ENCODE measurements at regions not wholly inside any gene's neighbourhood (a gene's known extent, or its start where the extent isn't known, plus 50 kb on each side); places are given as distances from the start of the nearest gene placed in this dataset.

- Mint-ChIP-seq H3K27me3 (no peaks in the 10 kb centered on the region), H3K36me3 (no peaks in the 10 kb centered on the region), H3K27ac (no peak overlapping the region), H3K9me3 (no peaks in the 10 kb centered on the region), H3K4me1 (no peaks in the 10 kb centered on the region), H3K4me3 (no peak overlapping the region)
- no peak for DNase-seq (ENCODE audit: low spot score in 2 of 2)
- ATAC-seq (ENCODE audit: low read depth), result no peak
Measured at GRCh38 chr5:19352120-19352519, 635.9 kb downstream of the CDH18 start.

- no peak for DNase-seq (ENCODE audit: low spot score in 2 of 2)
- Mint-ChIP-seq H3K9me3 (no peaks in the 10 kb centered on the region), H3K4me1 (no peaks in the 10 kb centered on the region), H3K27me3 (no peaks in the 10 kb centered on the region), H3K27ac (no peak overlapping the region), H3K36me3 (no peaks in the 10 kb centered on the region), H3K4me3 (no peak overlapping the region)
- no peak for ATAC-seq (ENCODE audit: low read depth)
Measured at GRCh38 chr5:19369048-19369447, 619.0 kb downstream of the CDH18 start.

- H3K27me3 Mint-ChIP-seq, result no peaks in the 10 kb centered on the region
- no peak overlapping the region for H3K27ac Mint-ChIP-seq
Measured at GRCh38 chr5:19369561-19369960, 618.4 kb downstream of the CDH18 start.

GRCh38 chr5:19370655-19371386, 617.2 kb downstream of the CDH18 start:
- Mint-ChIP-seq H3K4me1 (no peaks in the 10 kb centered on the region), H3K36me3 (no peaks in the 10 kb centered on the region), H3K9me3 (peaks cover 2% of the 10 kb centered on the region), H3K27me3 (no peaks in the 10 kb centered on the region), H3K27ac (no peak overlapping the region), H3K4me3 (no peak overlapping the region)
- DNase-seq (ENCODE audit: low spot score in 2 of 2) (no peak), ATAC-seq (ENCODE audit: low read depth) (no peak)

More at GRCh38 chr5:19369561-19369960, 618.4 kb downstream of the CDH18 start:
- Mint-ChIP-seq H3K4me1 (no peaks in the 10 kb centered on the region), H3K4me3 (no peak overlapping the region), H3K9me3 (peaks cover 2% of the 10 kb centered on the region), H3K36me3 (no peaks in the 10 kb centered on the region)
- ATAC-seq (ENCODE audit: low read depth) (no peak), DNase-seq (ENCODE audit: low spot score in 2 of 2) (no peak)

- H3K27me3 Mint-ChIP-seq, result no peaks in the 10 kb centered on the region
- no peaks in the 10 kb centered on the region for H3K4me1 Mint-ChIP-seq
- H3K4me3 Mint-ChIP-seq, result no peak overlapping the region
- peaks cover 10% of the 10 kb centered on the region for H3K9me3 Mint-ChIP-seq
- no peak for DNase-seq (ENCODE audit: low spot score in 2 of 2)
- ATAC-seq (ENCODE audit: low read depth), result no peak
- no peaks in the 10 kb centered on the region for H3K36me3 Mint-ChIP-seq
- H3K27ac Mint-ChIP-seq, result no peak overlapping the region
Measured at GRCh38 chr5:19388391-19388790, 599.6 kb downstream of the CDH18 start.

- Mint-ChIP-seq H3K27me3 (no peaks in the 10 kb centered on the region), H3K4me1 (no peaks in the 10 kb centered on the region), H3K9me3 (peaks cover 2% of the 10 kb centered on the region), H3K36me3 (no peaks in the 10 kb centered on the region), H3K4me3 (no peak overlapping the region), H3K27ac (no peak overlapping the region)
- DNase-seq (ENCODE audit: low spot score in 2 of 2) (no peak), ATAC-seq (ENCODE audit: low read depth) (no peak)
Measured at GRCh38 chr5:19401032-19401431, 587.0 kb downstream of the CDH18 start.

- ATAC-seq (ENCODE audit: low read depth) (no peak), DNase-seq (ENCODE audit: low spot score in 2 of 2) (no peak)
- no peak overlapping the region for H3K4me3 Mint-ChIP-seq
- H3K4me1 Mint-ChIP-seq, result no peaks in the 10 kb centered on the region
- no peaks in the 10 kb centered on the region for H3K36me3 Mint-ChIP-seq
- peaks cover 4% of the 10 kb centered on the region for H3K9me3 Mint-ChIP-seq
- no peaks in the 10 kb centered on the region for H3K27me3 Mint-ChIP-seq
- H3K27ac Mint-ChIP-seq, result no peak overlapping the region
Measured at GRCh38 chr5:19406576-19407365, 581.2 kb downstream of the CDH18 start.

GRCh38 chr5:19408149-19408548, 579.9 kb downstream of the CDH18 start:
- Mint-ChIP-seq H3K9me3 (peaks cover 2% of the 10 kb centered on the region), H3K4me3 (no peak overlapping the region), H3K36me3 (no peaks in the 10 kb centered on the region), H3K4me1 (no peaks in the 10 kb centered on the region), H3K27ac (no peak overlapping the region), H3K27me3 (no peaks in the 10 kb centered on the region)
- DNase-seq (ENCODE audit: low spot score in 2 of 2) (no peak), ATAC-seq (ENCODE audit: low read depth) (no peak)

GRCh38 chr5:19411936-19412335, 576.1 kb downstream of the CDH18 start:
- DNase-seq (ENCODE audit: low spot score in 2 of 2) (no peak), ATAC-seq (ENCODE audit: low read depth) (no peak)
- H3K9me3 Mint-ChIP-seq, result peaks cover 7% of the 10 kb centered on the region
- no peak overlapping the region for H3K27ac Mint-ChIP-seq
- H3K27me3 Mint-ChIP-seq, result no peaks in the 10 kb centered on the region
- H3K36me3 Mint-ChIP-seq, result no peaks in the 10 kb centered on the region
- no peak overlapping the region for H3K4me3 Mint-ChIP-seq
- H3K4me1 Mint-ChIP-seq, result no peaks in the 10 kb centered on the region
